ENCODE measurements at regions not wholly inside any gene's neighbourhood (a gene's known extent, or its start where the extent isn't known, plus 50 kb on each side); places are given as distances from the start of the nearest gene placed in this dataset.

- H4K20me1 ChIP-seq (replicated peaks in 1 of 2; ENCODE audit: control insufficient read depth in 1 of 2, insufficient read depth in 2 of 2, low read length in 2 of 2) = no peaks in the 10 kb centered on the region
- H3K79me1 ChIP-seq (ENCODE audit: low read depth, low read length) = no peaks in the 10 kb centered on the region
- H3K23me2 ChIP-seq (ENCODE audit: low read depth, low read length) = no peaks in the 10 kb centered on the region
- H3K18ac ChIP-seq (ENCODE audit: extremely low read depth, low read length) = no peak overlapping the region
- H3K4me1 ChIP-seq (replicated peaks in 1 of 4; ENCODE audit: control insufficient read depth in 3 of 4, insufficient read depth in 4 of 4, low read length in 3 of 4) = peaks cover 0 to 3% (median 0%) of the 10 kb centered on the region in 4 experiments; a peak in 2 of 7 replicates
- no peak overlapping the region for H2BK120ac ChIP-seq (replicated peaks; ENCODE audit: low read depth, low read length)
- H4K8ac ChIP-seq (ENCODE audit: extremely low read depth, insufficient read depth, low read length) = no peak overlapping the region
- no peak for TF ChIP-seq HDAC2 (IDR thresholded peaks at IDR 0.05; ENCODE audit: borderline replicate concordance in 1 of 2, low read depth in 2 of 2, low read length in 2 of 2)
- no peak for TF ChIP-seq CEBPB (IDR thresholded peaks at IDR 0.05; ENCODE audit: low read depth, low read length)
- no peak overlapping the region for H3K56ac ChIP-seq (replicated peaks; ENCODE audit: insufficient read length, low read depth, low read length)
- H2BK5ac ChIP-seq (ENCODE audit: low read depth, low read length) = no peak overlapping the region
- no peak overlapping the region for H2AFZ ChIP-seq (ENCODE audit: low read length)
- H4K91ac ChIP-seq (replicated peaks; ENCODE audit: insufficient read length, low read length) = no peak overlapping the region
- no peak overlapping the region for H3K4me3 ChIP-seq (ENCODE audit: extremely low read depth in 1 of 4, insufficient read depth in 2 of 4, low read depth in 3 of 4, low read length in 4 of 4)
- H3K9me3 ChIP-seq (ENCODE audit: insufficient read depth in 2 of 2, low read depth in 1 of 2, low read length in 1 of 2) = no peaks in the 10 kb centered on the region
- no peaks in the 10 kb centered on the region for H3K79me2 ChIP-seq (ENCODE audit: control insufficient read depth in 1 of 2, insufficient read depth in 2 of 2, low read length in 2 of 2)
- no peaks in the 10 kb centered on the region for H3K36me3 ChIP-seq (ENCODE audit: control insufficient read depth in 2 of 4, insufficient read depth in 4 of 4, low read length in 3 of 4)
- no peaks in the 10 kb centered on the region for H3K27me3 ChIP-seq (replicated peaks in 1 of 4; ENCODE audit: control insufficient read depth in 3 of 4, extremely low read depth in 1 of 4, insufficient read depth in 3 of 4, low read length in 3 of 4)
- H3K4me2 ChIP-seq (ENCODE audit: insufficient read depth in 1 of 2, low read depth in 2 of 2, low read length in 2 of 2) = no peak overlapping the region
- H4K5ac ChIP-seq (ENCODE audit: insufficient read length, low read depth, low read length) = no peak overlapping the region
- no peak overlapping the region for H3K23ac ChIP-seq (ENCODE audit: insufficient read length)
- WGBS, 2 experiments (ENCODE audit: extremely low coverage in 1 of 2, insufficient coverage in 1 of 2, insufficient read length in 1 of 2, insufficient replicate concordance in 2 of 2, low coverage in 1 of 2, low lambda C conversion rate in 2 of 2, missing lambda C conversion rate in 1 of 2) = 92% methylated on average over 3 of the region's 3 CpGs; no CpG with 5 or more reads in 1 of the 2 experiments
- H3K27ac ChIP-seq (ENCODE audit: low read depth, low read length) = no peak overlapping the region
- H2BK20ac ChIP-seq (ENCODE audit: low read length) = no peak overlapping the region
- H3K4ac ChIP-seq (replicated peaks; ENCODE audit: insufficient read length, low read depth, low read length) = no peak overlapping the region
- H2AK5ac ChIP-seq (ENCODE audit: low read depth, low read length) = no peak overlapping the region
- FAIRE-seq = no peak
- CTCF ChIA-PET (ENCODE audit: partially characterized antibody) = no interaction called here
- H3K9ac ChIP-seq (replicated peaks in 1 of 4; ENCODE audit: extremely low read depth in 1 of 4, low read depth in 3 of 4, low read length in 3 of 4) = no peak overlapping the region
- no peak overlapping the region for H3K14ac ChIP-seq (ENCODE audit: insufficient read length)
- no peak for DNase-seq (ENCODE audit: low read depth in 1 of 2, low spot score in 2 of 2)
- H2BK15ac ChIP-seq (ENCODE audit: low read length) = no peak overlapping the region
- POLR2A ChIA-PET (ENCODE audit: partially characterized antibody) = no interaction called here
- no peak overlapping the region for H2BK12ac ChIP-seq (ENCODE audit: low read depth, low read length)
Measured at GRCh38 chr3:26012241-26012745, 222.4 kb downstream of the OXSM start.
